Osteocyte (in vitro differentiated cells): ENCODE measurements at regions not wholly inside any gene's neighbourhood (a gene's known extent, or its start where the extent isn't known, plus 50 kb on each side); places are given as distances from the start of the nearest gene placed in this dataset.

Source experiments
- DNase-seq: peaks from one replicate; pipeline ENCODE4 v3.0.0; 2021; ENCODE audit warnings: mixed read lengths; ENCODE audit not compliant: unreplicated experiment; ENCODE audit errors: extremely low spot score
- H3K27ac Mint-ChIP-seq: one replicate; pipeline ENCODE4 v1.8.0; 2021; ENCODE audit warnings: mild to moderate bottlenecking, mixed read lengths; ENCODE audit not compliant: unreplicated experiment
- H3K27me3 Mint-ChIP-seq: one replicate; pipeline ENCODE4 v1.8.0; 2021; ENCODE audit warnings: mixed read lengths; ENCODE audit not compliant: unreplicated experiment
- H3K36me3 Mint-ChIP-seq: one replicate; pipeline ENCODE4 v1.8.0; 2021; ENCODE audit warnings: mixed read lengths; ENCODE audit not compliant: unreplicated experiment
- H3K4me1 Mint-ChIP-seq: one replicate; pipeline ENCODE4 v1.8.0; 2021; ENCODE audit warnings: mixed read lengths; ENCODE audit not compliant: unreplicated experiment
- H3K4me3 Mint-ChIP-seq: one replicate; pipeline ENCODE4 v1.8.0; 2021; ENCODE audit warnings: mild to moderate bottlenecking, moderate library complexity, mixed read lengths; ENCODE audit not compliant: unreplicated experiment
- H3K9me3 Mint-ChIP-seq: one replicate; pipeline ENCODE4 v1.8.0; 2021; ENCODE audit warnings: mixed read lengths; ENCODE audit not compliant: unreplicated experiment
- CTCF ChIP-seq: fragments of 200-600 bp; sonication (generic); IDR thresholded peaks from 2 replicates; pipeline ENCODE4 v1.5.0; 2021; ENCODE audit warnings: antibody characterized with exemption, mild to moderate bottlenecking, moderate library complexity

GRCh38 chr6:156691018-156691417, 86.2 kb upstream of the ARID1B start:
- Mint-ChIP-seq H3K9me3 (no peaks in the 10 kb centered on the region), H3K4me1 (peaks cover 12% of the 10 kb centered on the region), H3K36me3 (no peaks in the 10 kb centered on the region), H3K27ac (no peak overlapping the region), H3K4me3 (no peak overlapping the region), H3K27me3 (no peaks in the 10 kb centered on the region)
- DNase-seq, result no peak
- no peak for TF ChIP-seq CTCF

- H3K4me1 Mint-ChIP-seq, result peaks cover 19% of the 10 kb centered on the region
- no peaks in the 10 kb centered on the region for H3K36me3 Mint-ChIP-seq
- no peaks in the 10 kb centered on the region for H3K9me3 Mint-ChIP-seq
- no peak for TF ChIP-seq CTCF
- H3K27me3 Mint-ChIP-seq, result no peaks in the 10 kb centered on the region
- DNase-seq, result no peak
- H3K4me3 Mint-ChIP-seq, result no peak overlapping the region
- H3K27ac Mint-ChIP-seq, result no peak overlapping the region
These were observed 87.5 kb upstream of the ARID1B start for GRCh38 chr6:156689656-156690055.

- DNase-seq, result no peak
- H3K36me3 Mint-ChIP-seq, result no peaks in the 10 kb centered on the region
- no peak for TF ChIP-seq CTCF
- H3K4me1 Mint-ChIP-seq, result peaks cover 19% of the 10 kb centered on the region
- H3K27ac Mint-ChIP-seq, result peak overlapping the region; percentile 84
- H3K9me3 Mint-ChIP-seq, result no peaks in the 10 kb centered on the region
- H3K27me3 Mint-ChIP-seq, result no peaks in the 10 kb centered on the region
- no peak overlapping the region for H3K4me3 Mint-ChIP-seq
These were observed 88.6 kb upstream of the ARID1B start for GRCh38 chr6:156688620-156688971.

- peaks cover 19% of the 10 kb centered on the region for H3K4me1 Mint-ChIP-seq
- no peaks in the 10 kb centered on the region for H3K36me3 Mint-ChIP-seq
- H3K27ac Mint-ChIP-seq, result peak overlapping the region; percentile 84
- H3K4me3 Mint-ChIP-seq, result peak overlapping the region; percentile 79
- DNase-seq, result no peak
- no peaks in the 10 kb centered on the region for H3K9me3 Mint-ChIP-seq
- no peak for TF ChIP-seq CTCF
- H3K27me3 Mint-ChIP-seq, result no peaks in the 10 kb centered on the region
These were observed 89.2 kb upstream of the ARID1B start for GRCh38 chr6:156687789-156688619.

GRCh38 chr6:156686995-156687788, 90.0 kb upstream of the ARID1B start:
- Mint-ChIP-seq H3K4me1 (peaks cover 19% of the 10 kb centered on the region), H3K27me3 (no peaks in the 10 kb centered on the region), H3K27ac (peak overlapping the region; percentile 99), H3K4me3 (peak overlapping the region; percentile 96), H3K9me3 (no peaks in the 10 kb centered on the region), H3K36me3 (no peaks in the 10 kb centered on the region)
- no peak for TF ChIP-seq CTCF
- peak; percentile 97 for DNase-seq
